ENCODE measurements at regions not wholly inside any gene's neighbourhood (a gene's known extent, or its start where the extent isn't known, plus 50 kb on each side); places are given as distances from the start of the nearest gene placed in this dataset.

DNA sequence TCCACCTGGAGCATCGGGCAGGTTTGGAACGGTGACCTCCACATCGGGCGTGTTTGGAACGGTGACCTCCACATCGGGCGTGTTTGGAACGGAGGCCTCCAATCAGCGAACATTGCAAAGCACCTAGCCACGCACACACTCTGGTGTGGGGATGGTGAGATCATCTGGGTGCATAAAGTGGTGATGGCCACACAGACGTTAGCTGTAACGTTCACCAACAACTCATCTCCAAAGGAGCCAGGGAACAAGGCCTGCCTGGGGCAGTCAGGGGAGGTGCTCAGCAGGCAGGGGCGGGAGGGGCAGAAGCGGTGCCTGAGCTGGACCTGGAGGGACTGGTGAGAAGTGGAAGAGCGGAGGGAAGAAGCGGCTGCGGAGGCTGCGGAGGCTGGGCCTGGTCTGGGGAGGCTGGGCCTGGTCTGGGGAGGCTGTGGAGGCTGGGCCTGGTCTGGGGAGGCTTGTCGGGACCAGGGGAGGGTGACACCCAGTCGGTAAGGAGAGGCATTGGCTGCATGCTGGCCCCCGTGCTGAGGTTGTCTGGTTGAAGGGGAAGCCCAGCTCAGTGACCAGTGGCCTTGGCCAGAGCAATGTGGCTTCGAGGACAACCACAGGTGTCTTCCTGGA is 89.9 kb downstream of the PSMB1 start:
- TF ChIP-seq, protein P1, sequence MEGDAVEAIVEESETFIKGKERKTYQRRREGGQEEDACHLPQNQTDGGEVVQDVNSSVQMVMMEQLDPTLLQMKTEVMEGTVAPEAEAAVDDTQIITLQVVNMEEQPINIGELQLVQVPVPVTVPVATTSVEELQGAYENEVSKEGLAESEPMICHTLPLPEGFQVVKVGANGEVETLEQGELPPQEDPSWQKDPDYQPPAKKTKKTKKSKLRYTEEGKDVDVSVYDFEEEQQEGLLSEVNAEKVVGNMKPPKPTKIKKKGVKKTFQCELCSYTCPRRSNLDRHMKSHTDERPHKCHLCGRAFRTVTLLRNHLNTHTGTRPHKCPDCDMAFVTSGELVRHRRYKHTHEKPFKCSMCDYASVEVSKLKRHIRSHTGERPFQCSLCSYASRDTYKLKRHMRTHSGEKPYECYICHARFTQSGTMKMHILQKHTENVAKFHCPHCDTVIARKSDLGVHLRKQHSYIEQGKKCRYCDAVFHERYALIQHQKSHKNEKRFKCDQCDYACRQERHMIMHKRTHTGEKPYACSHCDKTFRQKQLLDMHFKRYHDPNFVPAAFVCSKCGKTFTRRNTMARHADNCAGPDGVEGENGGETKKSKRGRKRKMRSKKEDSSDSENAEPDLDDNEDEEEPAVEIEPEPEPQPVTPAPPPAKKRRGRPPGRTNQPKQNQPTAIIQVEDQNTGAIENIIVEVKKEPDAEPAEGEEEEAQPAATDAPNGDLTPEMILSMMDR (IDR thresholded peaks at IDR 0.05), result no peak
- TF ChIP-seq POLR2AphosphoS5 (IDR thresholded peaks at IDR 0.05) (no peak), EP300 (IDR thresholded peaks at IDR 0.05) (no peak)

Measured in stomach (tissue), 4 donors.